Breast epithelium (tissue), 4 donors: ENCODE measurements at regions not wholly inside any gene's neighbourhood (a gene's known extent, or its start where the extent isn't known, plus 50 kb on each side); places are given as distances from the start of the nearest gene placed in this dataset.

Experiments
- DNase-seq, 2 donors: peaks; one replicate each; pipeline ENCODE4 v3.0.0-alpha.2; 2019; ENCODE audit warnings: low spot score in 2 of 2
- H3K27ac ChIP-seq, 2 donors: fragments of 200-600 bp; sonication (generic) in 1 of 2; one replicate each; pipeline ENCODE4 v1.5.1; 2016 to 2019; ENCODE audit warnings: mild to moderate bottlenecking in 1 of 2
- H3K27me3 ChIP-seq, 2 donors: fragments of 200-600 bp; sonication (generic) in 1 of 2; one replicate each; pipeline versions ENCODE4 v1.5.1 to v1.6.0; 2017 to 2019; ENCODE audit warnings: control low read depth in 1 of 2, mild to moderate bottlenecking in 1 of 2
- H3K36me3 ChIP-seq: fragments of 200-600 bp; one replicate; pipeline ENCODE4 v1.5.1; 2019
- H3K4me1 ChIP-seq, 2 donors: fragments of 200-600 bp; sonication (generic); one replicate each; pipeline ENCODE4 v1.5.1; 2016 to 2019; ENCODE audit warnings: control low read depth in 1 of 2
- H3K4me3 ChIP-seq, 3 donors: fragments of 200-600 bp; sonication (generic); 1 replicate in 2 of 3; 2 replicates in 1 of 3; pipeline ENCODE4 v1.5.1; 2016 to 2019; ENCODE audit warnings: mild to moderate bottlenecking in 3 of 3, moderate library complexity in 2 of 3
- H3K9me3 ChIP-seq, 2 donors: fragments of 200-600 bp; sonication (generic) in 1 of 2; one replicate each; pipeline ENCODE4 v1.5.1; 2016 to 2019; ENCODE audit warnings: control low read depth in 1 of 2
- POLR2A ChIP-seq: fragments of 450-650 bp; IDR thresholded peaks from one replicate; pipeline ENCODE4 v1.6.1; 2016; ENCODE audit warnings: antibody characterized with exemption, mild to moderate bottlenecking, moderate library complexity
- intact Hi-C: fragments of 100-400 bp; cut with DNase I; formaldehyde crosslinking; loops from one replicate; pipeline ENCODE4 v1.15.1; 2023; ENCODE audit warnings: low total_unique reads
- TF ChIP-seq, protein P1 (sequence below), 3 donors: fragments of 450-650 bp; IDR thresholded peaks; one replicate each; pipeline ENCODE4 v1.5.1; 2016 to 2017; ENCODE audit warnings: antibody characterized with exemption in 3 of 3, mild to moderate bottlenecking in 3 of 3, moderate library complexity in 3 of 3

DNA sequence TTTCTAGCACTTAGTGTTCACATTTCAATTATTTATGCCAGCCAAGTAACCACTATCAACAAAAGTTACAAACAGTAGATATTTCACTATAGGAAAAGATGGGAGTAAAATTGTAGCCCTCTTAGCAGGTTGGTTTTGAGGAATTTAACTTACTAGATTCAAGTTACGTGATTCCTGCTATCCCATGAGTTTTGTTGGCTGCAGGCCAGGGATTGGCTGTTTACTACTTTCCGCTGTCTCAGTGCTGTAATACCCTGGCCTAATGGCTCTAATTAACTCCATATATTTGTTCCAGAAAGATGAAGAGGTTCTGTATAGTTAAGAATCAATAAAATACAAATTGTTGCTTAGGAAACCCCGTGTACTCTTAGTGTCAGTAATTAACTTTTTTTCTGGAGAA is 55.5 kb upstream of the MAGED1 start:
- peak; percentile 19 to 59 for DNase-seq
- TF ChIP-seq, protein P1, sequence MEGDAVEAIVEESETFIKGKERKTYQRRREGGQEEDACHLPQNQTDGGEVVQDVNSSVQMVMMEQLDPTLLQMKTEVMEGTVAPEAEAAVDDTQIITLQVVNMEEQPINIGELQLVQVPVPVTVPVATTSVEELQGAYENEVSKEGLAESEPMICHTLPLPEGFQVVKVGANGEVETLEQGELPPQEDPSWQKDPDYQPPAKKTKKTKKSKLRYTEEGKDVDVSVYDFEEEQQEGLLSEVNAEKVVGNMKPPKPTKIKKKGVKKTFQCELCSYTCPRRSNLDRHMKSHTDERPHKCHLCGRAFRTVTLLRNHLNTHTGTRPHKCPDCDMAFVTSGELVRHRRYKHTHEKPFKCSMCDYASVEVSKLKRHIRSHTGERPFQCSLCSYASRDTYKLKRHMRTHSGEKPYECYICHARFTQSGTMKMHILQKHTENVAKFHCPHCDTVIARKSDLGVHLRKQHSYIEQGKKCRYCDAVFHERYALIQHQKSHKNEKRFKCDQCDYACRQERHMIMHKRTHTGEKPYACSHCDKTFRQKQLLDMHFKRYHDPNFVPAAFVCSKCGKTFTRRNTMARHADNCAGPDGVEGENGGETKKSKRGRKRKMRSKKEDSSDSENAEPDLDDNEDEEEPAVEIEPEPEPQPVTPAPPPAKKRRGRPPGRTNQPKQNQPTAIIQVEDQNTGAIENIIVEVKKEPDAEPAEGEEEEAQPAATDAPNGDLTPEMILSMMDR (IDR thresholded peaks at IDR 0.05): no peak
- no peak for TF ChIP-seq POLR2A
- Histone ChIP-seq H3K4me3 (no peak overlapping the region), H3K27ac (peak overlapping the region in 1 of 2 donors; percentile 25), H3K36me3 (no peaks in the 10 kb centered on the region), H3K27me3 (peaks cover 0 to 22% of the 10 kb centered on the region in 2 donors), H3K9me3 (no peaks in the 10 kb centered on the region), H3K4me1 (no peaks in the 10 kb centered on the region)
- intact Hi-C loops: no loop called here
